ENCODE measurements at regions not wholly inside any gene's neighbourhood (a gene's known extent, or its start where the extent isn't known, plus 50 kb on each side); places are given as distances from the start of the nearest gene placed in this dataset.

DNA sequence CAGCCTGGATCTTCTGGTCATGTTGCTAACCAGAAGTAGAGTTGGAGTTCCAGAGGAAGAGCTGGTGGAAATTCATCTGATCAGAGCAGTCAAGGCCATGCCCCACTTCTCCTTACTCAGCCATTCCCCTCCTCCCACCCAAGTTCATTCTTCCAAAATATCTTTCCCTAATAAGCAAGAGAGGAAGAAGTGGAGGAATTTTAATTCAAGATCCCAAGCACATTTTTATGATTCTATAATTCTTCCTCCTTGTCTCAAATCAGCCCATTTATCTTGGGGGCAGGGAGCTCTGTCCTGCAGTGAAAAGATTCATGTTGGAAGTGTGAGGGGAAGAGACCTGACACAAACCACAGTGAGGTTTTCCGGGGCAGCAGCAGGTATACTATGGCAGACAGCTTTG is 85.0 kb upstream of the GALNT15 start (continued):
- TF ChIP-seq ESRRA (IDR thresholded peaks at IDR 0.05; ENCODE audit: low read length) = no peak
- TF ChIP-seq MEF2A (IDR thresholded peaks at IDR 0.05; ENCODE audit: insufficient read depth, low read depth, low read length) = no peak
- no peak for TF ChIP-seq POLR2A (IDR thresholded peaks at IDR 0.05; ENCODE audit: low read depth, low read length)
- TF ChIP-seq FOXK2 (IDR thresholded peaks at IDR 0.05) = no peak
- no peak for TF ChIP-seq MTA2 (IDR thresholded peaks at IDR 0.05; ENCODE audit: low read depth)
- TF ChIP-seq SRF (IDR thresholded peaks at IDR 0.05; ENCODE audit: low read depth in 2 of 2, low read length in 2 of 2) = no peak

DNA sequence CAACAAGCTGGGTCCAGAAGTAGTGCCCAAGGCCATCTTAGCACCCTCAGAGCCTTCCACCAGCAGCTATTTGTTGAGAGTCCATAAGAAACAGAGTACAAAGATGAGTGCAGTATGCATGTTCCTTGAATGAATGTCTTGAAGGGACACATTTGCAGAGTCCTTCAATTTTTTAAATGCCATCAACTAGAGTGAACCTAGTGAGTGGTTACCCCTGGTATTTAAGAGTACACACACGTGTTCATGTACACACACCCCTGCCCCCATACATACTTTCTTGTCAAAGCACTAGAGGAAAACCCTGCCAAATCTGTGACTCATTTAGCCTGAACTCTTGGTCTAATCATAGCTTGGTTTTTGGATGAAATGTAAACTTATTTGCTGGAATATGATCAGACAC is 84.5 kb upstream of the GALNT15 start:
- H3K4me2 ChIP-seq (ENCODE audit: control insufficient read depth, insufficient read depth) = no peak overlapping the region
- no peak for FAIRE-seq

More for the DNA sequence above, 84.5 kb upstream of the GALNT15 start:
- ChIA-PET SMC1A (ENCODE audit: uncharacterized antibody, unreplicated experiment) (no interaction called here), RAD21 (ENCODE audit: unreplicated experiment) (no interaction called here), CTCF (interaction anchor here (0.9 kb wide), 1 partner anchor 106 kb away, joined by 3 read pairs; no protein-coding TSS in a partner anchor), POLR2A (no interaction called here)
- Histone ChIP-seq H3K27me3 (replicated peaks in 1 of 2; ENCODE audit: control insufficient read depth in 2 of 2, insufficient read depth in 2 of 2, low read length in 1 of 2) (0 out of 4 replicates have a peak, but pooled peaks cover 0 to 3% of the 10 kb centered on the region in 2 experiments), H3K4me3 (no peak overlapping the region), H3K27ac (ENCODE audit: control insufficient read depth, insufficient read depth) (no peak overlapping the region), H4K20me1 (ENCODE audit: control insufficient read depth, insufficient read depth) (no peaks in the 10 kb centered on the region), H3K4me1 (ENCODE audit: control insufficient read depth, insufficient read depth, low read length) (no peaks in the 10 kb centered on the region), H2AFZ (ENCODE audit: control insufficient read depth, low read depth, low read length) (no peak overlapping the region), H3K36me3 (ENCODE audit: control insufficient read depth in 2 of 2, insufficient read depth in 2 of 2, low read length in 1 of 2) (no peaks in the 10 kb centered on the region), H3K79me2 (ENCODE audit: control insufficient read depth, insufficient read depth, low read length) (no peaks in the 10 kb centered on the region), H3K9ac (ENCODE audit: control insufficient read depth, insufficient read depth, low read length) (no peak overlapping the region), H3K9me3 (replicated peaks; ENCODE audit: control insufficient read depth, insufficient read depth, low read length) (no peaks in the 10 kb centered on the region)
- BruUV-seq (replicated peaks) = no TSS peak
- in situ Hi-C loops (cut with MboI) = no loop called here
- intact Hi-C loops (cut with micrococcal nuclease; ENCODE audit: unreplicated experiment) = no loop called here
- DNase-seq (ENCODE audit: low read depth, low spot score) (no peak), ATAC-seq (no peak)
- TF ChIP-seq ZSCAN29 (IDR thresholded peaks at IDR 0.05) (no peak), NR2C1 (IDR thresholded peaks at IDR 0.05) (no peak), HCFC1 (IDR thresholded peaks at IDR 0.05; ENCODE audit: low read length) (no peak)
- TF ChIP-seq, protein P1, sequence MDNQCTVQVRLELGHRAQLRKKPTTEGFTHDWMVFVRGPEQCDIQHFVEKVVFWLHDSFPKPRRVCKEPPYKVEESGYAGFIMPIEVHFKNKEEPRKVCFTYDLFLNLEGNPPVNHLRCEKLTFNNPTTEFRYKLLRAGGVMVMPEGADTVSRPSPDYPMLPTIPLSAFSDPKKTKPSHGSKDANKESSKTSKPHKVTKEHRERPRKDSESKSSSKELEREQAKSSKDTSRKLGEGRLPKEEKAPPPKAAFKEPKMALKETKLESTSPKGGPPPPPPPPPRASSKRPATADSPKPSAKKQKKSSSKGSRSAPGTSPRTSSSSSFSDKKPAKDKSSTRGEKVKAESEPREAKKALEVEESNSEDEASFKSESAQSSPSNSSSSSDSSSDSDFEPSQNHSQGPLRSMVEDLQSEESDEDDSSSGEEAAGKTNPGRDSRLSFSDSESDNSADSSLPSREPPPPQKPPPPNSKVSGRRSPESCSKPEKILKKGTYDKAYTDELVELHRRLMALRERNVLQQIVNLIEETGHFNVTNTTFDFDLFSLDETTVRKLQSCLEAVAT (IDR thresholded peaks at IDR 0.05) = no peak
- TF ChIP-seq, protein P2, sequence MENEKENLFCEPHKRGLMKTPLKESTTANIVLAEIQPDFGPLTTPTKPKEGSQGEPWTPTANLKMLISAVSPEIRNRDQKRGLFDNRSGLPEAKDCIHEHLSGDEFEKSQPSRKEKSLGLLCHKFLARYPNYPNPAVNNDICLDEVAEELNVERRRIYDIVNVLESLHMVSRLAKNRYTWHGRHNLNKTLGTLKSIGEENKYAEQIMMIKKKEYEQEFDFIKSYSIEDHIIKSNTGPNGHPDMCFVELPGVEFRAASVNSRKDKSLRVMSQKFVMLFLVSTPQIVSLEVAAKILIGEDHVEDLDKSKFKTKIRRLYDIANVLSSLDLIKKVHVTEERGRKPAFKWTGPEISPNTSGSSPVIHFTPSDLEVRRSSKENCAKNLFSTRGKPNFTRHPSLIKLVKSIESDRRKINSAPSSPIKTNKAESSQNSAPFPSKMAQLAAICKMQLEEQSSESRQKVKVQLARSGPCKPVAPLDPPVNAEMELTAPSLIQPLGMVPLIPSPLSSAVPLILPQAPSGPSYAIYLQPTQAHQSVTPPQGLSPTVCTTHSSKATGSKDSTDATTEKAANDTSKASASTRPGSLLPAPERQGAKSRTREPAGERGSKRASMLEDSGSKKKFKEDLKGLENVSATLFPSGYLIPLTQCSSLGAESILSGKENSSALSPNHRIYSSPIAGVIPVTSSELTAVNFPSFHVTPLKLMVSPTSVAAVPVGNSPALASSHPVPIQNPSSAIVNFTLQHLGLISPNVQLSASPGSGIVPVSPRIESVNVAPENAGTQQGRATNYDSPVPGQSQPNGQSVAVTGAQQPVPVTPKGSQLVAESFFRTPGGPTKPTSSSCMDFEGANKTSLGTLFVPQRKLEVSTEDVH (IDR thresholded peaks at IDR 0.05; ENCODE audit: low read depth, partially characterized antibody) = no peak
- TF ChIP-seq, protein P3, sequence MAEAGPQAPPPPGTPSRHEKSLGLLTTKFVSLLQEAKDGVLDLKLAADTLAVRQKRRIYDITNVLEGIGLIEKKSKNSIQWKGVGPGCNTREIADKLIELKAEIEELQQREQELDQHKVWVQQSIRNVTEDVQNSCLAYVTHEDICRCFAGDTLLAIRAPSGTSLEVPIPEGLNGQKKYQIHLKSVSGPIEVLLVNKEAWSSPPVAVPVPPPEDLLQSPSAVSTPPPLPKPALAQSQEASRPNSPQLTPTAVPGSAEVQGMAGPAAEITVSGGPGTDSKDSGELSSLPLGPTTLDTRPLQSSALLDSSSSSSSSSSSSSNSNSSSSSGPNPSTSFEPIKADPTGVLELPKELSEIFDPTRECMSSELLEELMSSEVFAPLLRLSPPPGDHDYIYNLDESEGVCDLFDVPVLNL (IDR thresholded peaks at IDR 0.05; ENCODE audit: low read depth, low read length) = no peak
- 0% methylated on average over 1 of the region's 1 CpG for WGBS (ENCODE audit: insufficient coverage, insufficient replicate concordance, low lambda C conversion rate, missing lambda C conversion rate)

All from GM12878 (cell line).